K562 (cell line): ENCODE measurements at regions not wholly inside any gene's neighbourhood (a gene's known extent, or its start where the extent isn't known, plus 50 kb on each side); places are given as distances from the start of the nearest gene placed in this dataset.

Source experiments
- CHD2 ChIP-seq: IDR thresholded peaks from 2 replicates; pipeline ENCODE4 v1.6.1; 2011; ENCODE audit warnings: low read depth, low read length
- CTCF ChIP-seq, 3 experiments: IDR thresholded peaks in 2 of 3; conservative IDR thresholded peaks in 1 of 3; 2 replicates each; pipeline ENCODE4 v1.5.1; 2011 to 2012; ENCODE audit warnings: low read length in 3 of 3, mild to moderate bottlenecking in 3 of 3, control low read depth in 2 of 3, improper control_type of control experiment in 1 of 3, inconsistent platforms in 1 of 3, low read depth in 1 of 3, mixed read lengths in 1 of 3, moderate library complexity in 1 of 3; ENCODE audit not compliant: insufficient read depth in 2 of 3
- E2F1 ChIP-seq: sonication (generic); formaldehyde crosslinking; IDR thresholded peaks from 2 replicates; pipeline ENCODE4 v1.8.1; 2023; ENCODE audit warnings: mild to moderate bottlenecking, missing genetic modification reagents, moderate library complexity
- ELF4 ChIP-seq: fragments of 450-650 bp; formaldehyde crosslinking; IDR thresholded peaks from 2 replicates; pipeline ENCODE4 v1.4.0; 2022; ENCODE audit warnings: missing genetic modification characterization
- GTF2F1 ChIP-seq: IDR thresholded peaks from 2 replicates; pipeline ENCODE4 v1.6.1; 2011; ENCODE audit warnings: low read depth, low read length, improper control_type of control experiment
- HDAC2 ChIP-seq: fragments of 450-650 bp; IDR thresholded peaks from 2 replicates; pipeline ENCODE4 v1.6.1; 2016; ENCODE audit warnings: mild to moderate bottlenecking
- KLF16 ChIP-seq: IDR thresholded peaks from 2 replicates; pipeline ENCODE4 v1.6.1; 2016; ENCODE audit warnings: antibody characterized with exemption
- NFIC ChIP-seq: fragments of 450-650 bp; IDR thresholded peaks from 2 replicates; pipeline ENCODE4 v1.6.1; 2017; ENCODE audit warnings: mild to moderate bottlenecking, inconsistent platforms
- NUFIP1 ChIP-seq: fragments of 450-650 bp; IDR thresholded peaks from 2 replicates; pipeline ENCODE4 v1.6.1; 2018; ENCODE audit not compliant: partially characterized antibody
- POLR2A ChIP-seq: fragments of 450-650 bp; conservative IDR thresholded peaks from 2 replicates; pipeline ENCODE4 v1.6.1; 2016
- SIN3A ChIP-seq, 2 experiments: fragments of 150-350 bp in 1 of 2; IDR thresholded peaks; 2 replicates each; pipeline ENCODE4 v1.6.1; 2011 to 2016; ENCODE audit warnings: borderline replicate concordance in 2 of 2, low read depth in 2 of 2, low read length in 2 of 2, mild to moderate bottlenecking in 2 of 2, moderate library complexity in 2 of 2; ENCODE audit not compliant: control insufficient read depth in 1 of 2
- SIX5 ChIP-seq, 2 experiments: IDR thresholded peaks; 2 replicates each; pipeline ENCODE4 v1.6.1; 2011; ENCODE audit warnings: low read length in 2 of 2, borderline replicate concordance in 1 of 2, low read depth in 1 of 2, mild to moderate bottlenecking in 1 of 2, moderate library complexity in 1 of 2; ENCODE audit not compliant: insufficient read depth in 1 of 2

GRCh38 chr10:8477300-8477699 lies 422.8 kb downstream of the GATA3 start:
- TF ChIP-seq NUFIP1: no peak
- no peak for TF ChIP-seq POLR2A
- no peak for TF ChIP-seq SIN3A (IDR thresholded peaks at IDR 0.05; ENCODE audit: borderline replicate concordance in 2 of 2, control insufficient read depth in 1 of 2, low read depth in 2 of 2, low read length in 2 of 2)
- TF ChIP-seq NFIC: no peak
- no peak for TF ChIP-seq SIX5 (IDR thresholded peaks at IDR 0.05; ENCODE audit: borderline replicate concordance in 1 of 2, insufficient read depth in 1 of 2, low read depth in 1 of 2, low read length in 2 of 2)
- TF ChIP-seq KLF16: no peak
- TF ChIP-seq CTCF (IDR thresholded peaks at IDR 0.05 in 2 of 3, conservative IDR thresholded peaks at IDR 0.05 in 1 of 3; ENCODE audit: insufficient read depth in 2 of 3, low read depth in 1 of 3, low read length in 3 of 3): no peak
- no peak for TF ChIP-seq HDAC2
- no peak for TF ChIP-seq E2F1
- no peak for TF ChIP-seq ELF4 (CRISPR knock-in tag)
- no peak for TF ChIP-seq CHD2
- no peak for TF ChIP-seq GTF2F1
